ENCODE measurements at regions not wholly inside any gene's neighbourhood (a gene's known extent, or its start where the extent isn't known, plus 50 kb on each side); places are given as distances from the start of the nearest gene placed in this dataset.

DNA sequence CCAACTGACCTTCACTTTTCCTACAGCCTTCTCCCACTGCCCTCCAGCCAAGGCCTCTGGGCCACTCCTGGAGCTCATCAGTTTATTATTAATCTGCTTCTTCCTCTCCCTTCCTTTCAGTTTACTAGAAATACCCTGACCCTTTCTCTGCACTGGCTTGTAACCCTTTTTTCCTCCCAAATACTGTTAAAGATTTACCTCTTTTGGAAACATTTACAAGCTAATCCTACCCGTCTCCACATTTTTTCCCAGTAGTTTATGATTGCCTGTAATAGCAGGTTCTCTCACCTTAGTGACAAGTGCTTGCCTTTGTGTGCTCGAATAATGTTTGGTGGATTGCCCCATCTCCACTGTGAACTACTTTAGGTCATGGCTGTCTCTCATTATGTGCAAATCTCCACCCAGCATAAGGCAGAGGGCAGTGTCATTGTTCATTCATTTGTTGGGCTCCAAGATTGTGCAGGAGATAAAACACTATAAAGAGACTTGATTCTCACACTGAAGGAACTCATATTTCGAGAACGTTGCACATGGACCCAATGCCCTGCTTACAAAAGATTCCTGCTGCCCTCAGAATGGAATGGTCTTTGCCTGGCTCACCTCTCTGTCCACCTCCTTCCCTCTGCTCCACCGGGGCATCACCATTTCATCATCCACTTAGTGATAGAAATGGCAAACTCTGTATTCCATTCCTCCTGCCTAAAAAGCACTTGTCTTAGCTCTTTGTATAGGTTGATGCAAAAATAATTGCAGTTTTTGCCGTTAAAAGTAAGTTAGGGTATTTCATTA is 491.1 kb downstream of the UTRN start:
- no peak for TF ChIP-seq ZNF274 (IDR thresholded peaks at IDR 0.05; ENCODE audit: low read depth, low read length)
- TF ChIP-seq YY1 (IDR thresholded peaks at IDR 0.05; ENCODE audit: insufficient read depth, insufficient read length) = no peak

Data from NT2/D1 (cell line).